A549 (cell line): ENCODE measurements at regions not wholly inside any gene's neighbourhood (a gene's known extent, or its start where the extent isn't known, plus 50 kb on each side); places are given as distances from the start of the nearest gene placed in this dataset.

Source experiments
- ATAC-seq, 2 experiments: fragments of 200-7000 bp in 1 of 2; fragments of >200 bp in 1 of 2; cut with Nextera tagmentation in 1 of 2; cut with Tn5 transposase in 1 of 2; 3 replicates each; pipeline versions ENCODE4 v1.8.0 to v1.9.1; 2018 to 2020; ENCODE audit warnings: mild to moderate bottlenecking in 1 of 2, moderate library complexity in 1 of 2
- CTCF ChIA-PET: fragments of 300-600 bp; sonication (Branson Sonifier 250); formaldehyde crosslinking; extraction: SDS; loops from one replicate; lab custom pipeline; 2021; ENCODE audit warnings: antibody characterized with exemption, inconsistent platforms; lab: Yijun Ruan, JAX
- POLR2A ChIA-PET: fragments of 350-600 bp; formaldehyde crosslinking; extraction: SDS; loops from one replicate; lab custom pipeline; 2021; ENCODE audit warnings: antibody characterized with exemption, inconsistent platforms; lab: Yijun Ruan, JAX
- DNase-seq, 2 experiments: peaks; one replicate each; pipeline versions ENCODE4 v3.0.0 to v3.0.0-alpha.2; 2011 to 2016; ENCODE audit warnings: low read depth in 1 of 2, low spot score in 1 of 2
- FAIRE-seq: peaks from 2 replicates; lab custom pipeline; 2011; peaks lifted over from hg19 to GRCh38; lab: Jason Lieb, UNC
- H3K27ac ChIP-seq, 2 experiments: fragments of >200 bp; sonication (Bioruptor Twin); formaldehyde crosslinking; 3 replicates each; pipeline ENCODE4 v1.5.1; 2016 to 2017
- H3K4me1 ChIP-seq: fragments of >200 bp; sonication (Bioruptor Twin); formaldehyde crosslinking; 3 replicates; pipeline ENCODE4 v1.6.1; 2016
- H3K4me2 ChIP-seq: fragments of >200 bp; sonication (Bioruptor Twin); formaldehyde crosslinking; 3 replicates; pipeline ENCODE4 v1.6.1; 2016
- H3K4me3 ChIP-seq: fragments of >200 bp; sonication (Bioruptor Twin); formaldehyde crosslinking; 3 replicates; pipeline ENCODE4 v1.5.1; 2016
- H3K9me3 ChIP-seq: fragments of >200 bp; sonication (Bioruptor Twin); formaldehyde crosslinking; 3 replicates; pipeline ENCODE4 v1.6.1; 2016
- BHLHE40 ChIP-seq: IDR thresholded peaks from 2 replicates; pipeline ENCODE4 v1.6.1; 2012; ENCODE audit warnings: low read depth, low read length, inconsistent platforms
- CBX8 ChIP-seq: fragments of 200-600 bp; sonication (generic); IDR thresholded peaks from 2 replicates; pipeline ENCODE4 v1.6.1; 2016
- CEBPB ChIP-seq, 2 experiments: fragments of >200 bp in 1 of 2; sonication (Bioruptor Twin) in 1 of 2; formaldehyde crosslinking in 1 of 2; IDR thresholded peaks; 2 replicates each; pipeline ENCODE4 v1.6.1; 2012 to 2016
- CHD4 ChIP-seq: fragments of 200-600 bp; sonication (generic); IDR thresholded peaks from 2 replicates; pipeline ENCODE4 v1.6.1; 2016; ENCODE audit warnings: antibody characterized with exemption, mild to moderate bottlenecking, borderline replicate concordance
- FOSB ChIP-seq: fragments of 250-450 bp; sonication (Bioruptor Pico); IDR thresholded peaks from 2 replicates; pipeline ENCODE4 v1.5.0; 2020; ENCODE audit warnings: mild to moderate bottlenecking, moderate library complexity
- FOSL2 ChIP-seq, 2 experiments: fragments of 450-650 bp in 1 of 2; fragments of >200 bp in 1 of 2; sonication (Bioruptor Twin) in 1 of 2; formaldehyde crosslinking; IDR thresholded peaks; 2 replicates each; pipeline versions ENCODE4 v1.5.0 to v1.6.1; 2016 to 2020; ENCODE audit warnings: mild to moderate bottlenecking in 1 of 2, moderate library complexity in 1 of 2
- FOXS1 ChIP-seq: fragments of 250-450 bp; sonication (Bioruptor Pico); IDR thresholded peaks from 2 replicates; pipeline ENCODE4 v1.5.0; 2020; ENCODE audit warnings: mild to moderate bottlenecking, moderate library complexity
- GATA3 ChIP-seq: IDR thresholded peaks from 2 replicates; pipeline ENCODE4 v1.6.1; 2012; ENCODE audit warnings: borderline replicate concordance
- HDAC2 ChIP-seq: fragments of 200-600 bp; sonication (generic); IDR thresholded peaks from 2 replicates; pipeline ENCODE4 v1.6.1; 2016
- HOXA7 ChIP-seq: fragments of 250-450 bp; sonication (Bioruptor Pico); IDR thresholded peaks from 2 replicates; pipeline ENCODE4 v1.5.0; 2020; ENCODE audit warnings: mild to moderate bottlenecking, moderate library complexity
- JUN ChIP-seq, 2 experiments: fragments of >200 bp; sonication (Bioruptor Twin); formaldehyde crosslinking; IDR thresholded peaks; 2 replicates in 1 of 2; 3 replicates in 1 of 2; pipeline ENCODE4 v1.6.1; 2016 to 2017
- JUNB ChIP-seq: fragments of >200 bp; sonication (Bioruptor Twin); formaldehyde crosslinking; IDR thresholded peaks from 2 replicates; pipeline ENCODE4 v1.6.1; 2016
- KDM5A ChIP-seq: fragments of 200-600 bp; sonication (generic); IDR thresholded peaks from 2 replicates; pipeline ENCODE4 v1.6.1; 2016; ENCODE audit warnings: antibody characterized with exemption, mild to moderate bottlenecking
- MAX ChIP-seq: IDR thresholded peaks from 2 replicates; pipeline ENCODE4 v1.6.1; 2012
- POLR2A ChIP-seq: IDR thresholded peaks from 2 replicates; pipeline ENCODE4 v1.6.1; 2012; ENCODE audit warnings: mild to moderate bottlenecking, low read length
- POLR2AphosphoS2 ChIP-seq: conservative IDR thresholded peaks from 2 replicates; pipeline ENCODE4 v1.6.1; 2012; ENCODE audit warnings: low read length, improper control_type of control experiment, inconsistent platforms
- RCOR1 ChIP-seq: fragments of 150-350 bp; IDR thresholded peaks from 2 replicates; pipeline ENCODE4 v1.6.1; 2014; ENCODE audit warnings: antibody characterized with exemption, low read length, low read depth
- RNF2 ChIP-seq: fragments of 200-600 bp; sonication (generic); IDR thresholded peaks from 2 replicates; pipeline ENCODE4 v1.6.1; 2016; ENCODE audit warnings: low read depth, mild to moderate bottlenecking, antibody characterized with exemption, moderate library complexity, borderline replicate concordance
- TFCP2L1 ChIP-seq: fragments of 250-450 bp; sonication (Bioruptor Pico); IDR thresholded peaks from 2 replicates; pipeline ENCODE4 v1.5.0; 2021; ENCODE audit warnings: mild to moderate bottlenecking
- ZC3H11A ChIP-seq: fragments of 450-650 bp; IDR thresholded peaks from 2 replicates; pipeline ENCODE4 v1.6.1; 2014; ENCODE audit warnings: antibody characterized with exemption, mild to moderate bottlenecking
- ZSCAN20 ChIP-seq: fragments of 250-450 bp; sonication (Bioruptor Pico); IDR thresholded peaks from 2 replicates; pipeline ENCODE4 v1.8.0; 2022; ENCODE audit warnings: mild to moderate bottlenecking, moderate library complexity
- WGBS: methylation state at CpG from one replicate; pipeline ENCODE4 v1.1.6; 2017; ENCODE audit errors: missing lambda C conversion rate; 5-methylcytosine and 5-hydroxymethylcytosine counted together
- TF ChIP-seq, protein P1 (sequence below): IDR thresholded peaks from 2 replicates; pipeline ENCODE4 v1.6.1; 2012; ENCODE audit warnings: low read depth, borderline replicate concordance
- TF ChIP-seq, protein P2 (sequence below): fragments of 250-450 bp; sonication (Bioruptor Pico); IDR thresholded peaks from 2 replicates; pipeline ENCODE4 v1.5.0; 2020; ENCODE audit warnings: low read depth, mild to moderate bottlenecking, moderate library complexity
- TF ChIP-seq, protein P3 (sequence below): fragments of 450-650 bp; IDR thresholded peaks from 2 replicates; pipeline ENCODE4 v1.6.1; 2014; ENCODE audit warnings: antibody characterized with exemption
- TF ChIP-seq, protein P4 (sequence below): fragments of 150-350 bp; IDR thresholded peaks from 2 replicates; pipeline ENCODE4 v1.6.1; 2014; ENCODE audit warnings: low read depth, mild to moderate bottlenecking, low read length
- TF ChIP-seq, protein P5 (sequence below): fragments of 200-600 bp; sonication (generic); IDR thresholded peaks from 2 replicates; pipeline ENCODE4 v1.6.1; 2016; ENCODE audit warnings: antibody characterized with exemption, mild to moderate bottlenecking, moderate library complexity

DNA sequence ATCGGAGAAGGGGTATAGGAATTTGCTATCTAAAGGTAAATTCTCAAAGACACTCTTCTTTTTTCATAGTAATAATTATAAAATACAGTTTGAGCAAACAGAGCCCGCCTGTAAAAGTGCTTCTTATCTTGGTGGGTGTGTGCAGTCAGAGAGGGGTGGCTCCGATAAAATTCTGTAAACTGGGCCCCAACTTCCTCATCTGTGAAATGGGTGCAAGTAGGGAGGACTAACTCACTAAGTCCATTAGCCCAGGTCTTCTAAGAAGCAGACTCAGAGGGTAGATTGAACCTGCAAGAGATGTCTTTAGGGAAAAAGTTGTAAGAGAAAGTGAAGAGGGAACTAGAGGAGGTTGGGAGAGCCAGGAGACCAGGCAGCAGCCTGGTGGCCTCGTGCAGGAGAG, 245.8 kb upstream of the RREB1 start:
- FAIRE-seq = no peak
- TF ChIP-seq KDM5A (no peak), FOSB (CRISPR knock-in tag) (no peak), POLR2A (no peak), HOXA7 (CRISPR knock-in tag) (no peak), RNF2 (no peak), HDAC2 (no peak), BHLHE40 (no peak), FOXS1 (CRISPR knock-in tag) (no peak), FOSL2 (IDR thresholded peaks at IDR 0.05) (no peak), FOSL2 (CRISPR knock-in tag; IDR thresholded peaks at IDR 0.05) (no peak), CEBPB (IDR thresholded peaks at IDR 0.05) (no peak), CHD4 (no peak)
- TF ChIP-seq, protein P1, sequence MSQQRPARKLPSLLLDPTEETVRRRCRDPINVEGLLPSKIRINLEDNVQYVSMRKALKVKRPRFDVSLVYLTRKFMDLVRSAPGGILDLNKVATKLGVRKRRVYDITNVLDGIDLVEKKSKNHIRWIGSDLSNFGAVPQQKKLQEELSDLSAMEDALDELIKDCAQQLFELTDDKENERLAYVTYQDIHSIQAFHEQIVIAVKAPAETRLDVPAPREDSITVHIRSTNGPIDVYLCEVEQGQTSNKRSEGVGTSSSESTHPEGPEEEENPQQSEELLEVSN = no peak
- TF ChIP-seq, protein P2, sequence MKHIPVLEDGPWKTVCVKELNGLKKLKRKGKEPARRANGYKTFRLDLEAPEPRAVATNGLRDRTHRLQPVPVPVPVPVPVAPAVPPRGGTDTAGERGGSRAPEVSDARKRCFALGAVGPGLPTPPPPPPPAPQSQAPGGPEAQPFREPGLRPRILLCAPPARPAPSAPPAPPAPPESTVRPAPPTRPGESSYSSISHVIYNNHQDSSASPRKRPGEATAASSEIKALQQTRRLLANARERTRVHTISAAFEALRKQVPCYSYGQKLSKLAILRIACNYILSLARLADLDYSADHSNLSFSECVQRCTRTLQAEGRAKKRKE (CRISPR knock-in tag) = no peak
- no peak for DNase-seq
- H3K27ac ChIP-seq = no peak overlapping the region
- POLR2A ChIA-PET = no interaction called here
- CTCF ChIA-PET = interaction anchor here (1.4 kb wide), 1 partner anchor 138 kb away, joined by 3 read pairs; no protein-coding TSS in a partner anchor
- no peak overlapping the region for H3K4me3 ChIP-seq
- ATAC-seq = no peak
- no peak overlapping the region for H3K4me2 ChIP-seq
- 0 out of 3 replicates have a peak, but pooled peaks cover 5% of the 10 kb centered on the region for H3K4me1 ChIP-seq
- 61% methylated on average over 4 of the region's 4 CpGs for WGBS
- H3K9me3 ChIP-seq = no peaks in the 10 kb centered on the region

- ChIA-PET CTCF (no interaction called here), POLR2A (no interaction called here)
- H3K4me1 ChIP-seq = no peaks in the 10 kb centered on the region
- no peak for ATAC-seq
- 80% methylated on average over 6 of the region's 6 CpGs for WGBS
- H3K27ac ChIP-seq = no peak overlapping the region
- H3K4me2 ChIP-seq = no peak overlapping the region
- no peaks in the 10 kb centered on the region for H3K9me3 ChIP-seq
- H3K4me3 ChIP-seq = no peak overlapping the region
- no peak for FAIRE-seq
- no peak for TF ChIP-seq JUNB
- TF ChIP-seq CBX8 = no peak
- TF ChIP-seq, protein P3, sequence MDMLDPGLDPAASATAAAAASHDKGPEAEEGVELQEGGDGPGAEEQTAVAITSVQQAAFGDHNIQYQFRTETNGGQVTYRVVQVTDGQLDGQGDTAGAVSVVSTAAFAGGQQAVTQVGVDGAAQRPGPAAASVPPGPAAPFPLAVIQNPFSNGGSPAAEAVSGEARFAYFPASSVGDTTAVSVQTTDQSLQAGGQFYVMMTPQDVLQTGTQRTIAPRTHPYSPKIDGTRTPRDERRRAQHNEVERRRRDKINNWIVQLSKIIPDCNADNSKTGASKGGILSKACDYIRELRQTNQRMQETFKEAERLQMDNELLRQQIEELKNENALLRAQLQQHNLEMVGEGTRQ = no peak
- no peak for TF ChIP-seq CEBPB (IDR thresholded peaks at IDR 0.05)
- TF ChIP-seq MAX = no peak
- TF ChIP-seq, protein P1 = no peak
- TF ChIP-seq, protein P4, sequence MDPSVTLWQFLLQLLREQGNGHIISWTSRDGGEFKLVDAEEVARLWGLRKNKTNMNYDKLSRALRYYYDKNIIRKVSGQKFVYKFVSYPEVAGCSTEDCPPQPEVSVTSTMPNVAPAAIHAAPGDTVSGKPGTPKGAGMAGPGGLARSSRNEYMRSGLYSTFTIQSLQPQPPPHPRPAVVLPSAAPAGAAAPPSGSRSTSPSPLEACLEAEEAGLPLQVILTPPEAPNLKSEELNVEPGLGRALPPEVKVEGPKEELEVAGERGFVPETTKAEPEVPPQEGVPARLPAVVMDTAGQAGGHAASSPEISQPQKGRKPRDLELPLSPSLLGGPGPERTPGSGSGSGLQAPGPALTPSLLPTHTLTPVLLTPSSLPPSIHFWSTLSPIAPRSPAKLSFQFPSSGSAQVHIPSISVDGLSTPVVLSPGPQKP = no peak
- no peak for TF ChIP-seq RCOR1
- no peak for DNase-seq
Measured at GRCh38 chr6:6863970-6864639, 243.7 kb upstream of the RREB1 start.

DNA sequence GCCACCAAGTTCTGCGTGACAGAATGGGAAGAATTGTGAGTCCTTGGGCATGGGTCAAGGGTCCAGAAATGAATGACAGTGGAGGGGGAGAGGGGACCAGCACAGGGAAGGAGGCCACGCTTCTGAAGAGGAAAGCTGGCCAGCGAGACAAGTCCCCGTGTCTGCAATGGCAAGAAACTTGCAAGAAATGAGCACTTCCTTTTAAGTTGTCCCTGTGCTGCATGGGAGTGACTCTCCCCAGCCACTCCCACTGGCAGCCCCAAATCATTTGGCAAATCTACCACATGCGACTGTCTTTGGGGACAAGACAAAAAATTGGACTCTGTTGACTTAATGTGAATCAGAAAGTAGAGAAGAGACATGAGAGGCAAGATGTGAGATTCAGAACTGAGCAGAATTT, 242.2 kb upstream of the RREB1 start:
- POLR2A ChIA-PET = no interaction called here
- no peak for FAIRE-seq
- TF ChIP-seq JUN (IDR thresholded peaks at IDR 0.05) (no peak), TFCP2L1 (CRISPR knock-in tag) (no peak), POLR2AphosphoS2 (no peak), KDM5A (no peak), ZSCAN20 (CRISPR knock-in tag) (no peak), GATA3 (no peak), ZC3H11A (no peak)
- TF ChIP-seq, protein P5, sequence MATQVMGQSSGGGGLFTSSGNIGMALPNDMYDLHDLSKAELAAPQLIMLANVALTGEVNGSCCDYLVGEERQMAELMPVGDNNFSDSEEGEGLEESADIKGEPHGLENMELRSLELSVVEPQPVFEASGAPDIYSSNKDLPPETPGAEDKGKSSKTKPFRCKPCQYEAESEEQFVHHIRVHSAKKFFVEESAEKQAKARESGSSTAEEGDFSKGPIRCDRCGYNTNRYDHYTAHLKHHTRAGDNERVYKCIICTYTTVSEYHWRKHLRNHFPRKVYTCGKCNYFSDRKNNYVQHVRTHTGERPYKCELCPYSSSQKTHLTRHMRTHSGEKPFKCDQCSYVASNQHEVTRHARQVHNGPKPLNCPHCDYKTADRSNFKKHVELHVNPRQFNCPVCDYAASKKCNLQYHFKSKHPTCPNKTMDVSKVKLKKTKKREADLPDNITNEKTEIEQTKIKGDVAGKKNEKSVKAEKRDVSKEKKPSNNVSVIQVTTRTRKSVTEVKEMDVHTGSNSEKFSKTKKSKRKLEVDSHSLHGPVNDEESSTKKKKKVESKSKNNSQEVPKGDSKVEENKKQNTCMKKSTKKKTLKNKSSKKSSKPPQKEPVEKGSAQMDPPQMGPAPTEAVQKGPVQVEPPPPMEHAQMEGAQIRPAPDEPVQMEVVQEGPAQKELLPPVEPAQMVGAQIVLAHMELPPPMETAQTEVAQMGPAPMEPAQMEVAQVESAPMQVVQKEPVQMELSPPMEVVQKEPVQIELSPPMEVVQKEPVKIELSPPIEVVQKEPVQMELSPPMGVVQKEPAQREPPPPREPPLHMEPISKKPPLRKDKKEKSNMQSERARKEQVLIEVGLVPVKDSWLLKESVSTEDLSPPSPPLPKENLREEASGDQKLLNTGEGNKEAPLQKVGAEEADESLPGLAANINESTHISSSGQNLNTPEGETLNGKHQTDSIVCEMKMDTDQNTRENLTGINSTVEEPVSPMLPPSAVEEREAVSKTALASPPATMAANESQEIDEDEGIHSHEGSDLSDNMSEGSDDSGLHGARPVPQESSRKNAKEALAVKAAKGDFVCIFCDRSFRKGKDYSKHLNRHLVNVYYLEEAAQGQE = no peak
- TF ChIP-seq, protein P4 = no peak

More for the DNA sequence above, 242.2 kb upstream of the RREB1 start:
- WGBS = 69% methylated on average over 4 of the region's 5 CpGs
- Histone ChIP-seq H3K4me1 (no peaks in the 10 kb centered on the region), H3K9me3 (no peaks in the 10 kb centered on the region), H3K27ac (no peak overlapping the region), H3K4me3 (no peak overlapping the region), H3K4me2 (no peak overlapping the region)
- DNase-seq = no peak
- CTCF ChIA-PET = no interaction called here
- no peak for ATAC-seq
